Muscle of leg (tissue), 3 donors: ENCODE measurements at regions not wholly inside any gene's neighbourhood (a gene's known extent, or its start where the extent isn't known, plus 50 kb on each side); places are given as distances from the start of the nearest gene placed in this dataset.

Experiments
- DNase-seq: peaks from one replicate; pipeline ENCODE4 v3.0.0; 2013
- H3K27ac ChIP-seq: one replicate; pipeline ENCODE4 v1.5.1; 2013; ENCODE audit warnings: mild to moderate bottlenecking, low read length, control low read depth
- H3K27me3 ChIP-seq: one replicate; pipeline ENCODE4 v1.6.1; 2013; ENCODE audit warnings: low read length; ENCODE audit not compliant: control insufficient read depth, insufficient read depth
- H3K36me3 ChIP-seq: one replicate; pipeline ENCODE4 v1.6.1; 2013; ENCODE audit warnings: low read length; ENCODE audit not compliant: control insufficient read depth, insufficient read depth
- H3K4me1 ChIP-seq: one replicate; pipeline ENCODE4 v1.6.1; 2013; ENCODE audit warnings: low read length; ENCODE audit not compliant: control insufficient read depth, insufficient read depth
- H3K4me3 ChIP-seq: one replicate; pipeline ENCODE4 v1.5.1; 2013; ENCODE audit warnings: low read length, control low read depth
- H3K9me3 ChIP-seq: replicated peaks from 2 replicates; pipeline ENCODE4 v1.6.1; 2013; ENCODE audit warnings: low read depth, low read length; ENCODE audit not compliant: control insufficient read depth
- WGBS: methylation state at CpG from one replicate; pipeline ENCODE4 v1.1.5; 2013; ENCODE audit warnings: missing lambda C conversion rate; ENCODE audit not compliant: insufficient coverage; 5-methylcytosine and 5-hydroxymethylcytosine counted together

DNA sequence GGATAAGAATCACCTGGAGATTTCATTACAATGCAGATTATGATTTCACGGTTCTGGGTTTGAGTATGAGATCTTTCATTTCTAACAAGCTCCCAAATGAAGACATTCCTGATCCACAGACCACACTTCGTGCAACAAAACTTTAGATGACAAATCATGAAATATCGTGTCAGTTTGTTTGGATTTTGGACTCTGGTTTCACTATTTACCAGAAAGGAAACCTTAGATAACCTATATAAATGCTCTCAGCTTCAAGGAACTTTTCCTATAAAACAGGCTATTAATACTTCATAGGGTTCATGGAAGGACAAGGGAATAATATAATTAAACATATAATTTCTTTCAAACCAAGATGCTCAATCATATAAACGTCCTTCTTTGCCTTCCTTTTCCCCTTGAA is 930.5 kb upstream of the SLC10A2 start:
- H3K27me3 ChIP-seq = no peaks in the 10 kb centered on the region
- no peaks in the 10 kb centered on the region for H3K36me3 ChIP-seq
- H3K27ac ChIP-seq = no peak overlapping the region
- no CpG with 5 or more reads among the region's 4 CpGs for WGBS
- no peak overlapping the region for H3K4me3 ChIP-seq
- no peaks in the 10 kb centered on the region for H3K4me1 ChIP-seq
- no peaks in the 10 kb centered on the region for H3K9me3 ChIP-seq
- DNase-seq = no peak

DNA sequence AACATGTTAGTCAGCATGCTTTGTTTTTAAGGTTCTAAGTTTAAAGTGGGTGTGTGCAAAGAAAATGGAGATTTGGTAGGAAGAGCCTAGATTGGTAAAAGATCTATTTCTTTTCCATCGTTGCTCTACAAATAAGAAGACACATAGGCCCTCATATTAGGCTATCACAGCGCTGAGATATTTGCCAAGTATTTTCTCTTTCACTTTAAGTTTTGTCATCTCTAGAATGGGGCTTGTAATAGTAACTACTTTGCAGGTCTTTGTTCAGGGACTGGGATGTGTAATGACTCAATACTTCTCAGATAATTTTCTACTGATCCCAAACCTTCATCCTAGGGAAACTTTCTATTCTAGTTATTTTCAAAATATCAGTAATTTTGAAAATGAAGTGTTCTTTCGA is 917.7 kb upstream of the SLC10A2 start:
- Histone ChIP-seq H3K27me3 (no peaks in the 10 kb centered on the region), H3K4me1 (no peaks in the 10 kb centered on the region), H3K27ac (no peak overlapping the region), H3K9me3 (no peaks in the 10 kb centered on the region), H3K4me3 (no peak overlapping the region), H3K36me3 (no peaks in the 10 kb centered on the region)
- no peak for DNase-seq
- no CpG with 5 or more reads among the region's 3 CpGs for WGBS

- Histone ChIP-seq H3K4me1 (no peaks in the 10 kb centered on the region), H3K4me3 (no peak overlapping the region), H3K27ac (no peak overlapping the region), H3K9me3 (no peaks in the 10 kb centered on the region), H3K36me3 (no peaks in the 10 kb centered on the region), H3K27me3 (no peaks in the 10 kb centered on the region)
- 80% methylated on average over 1 of the region's 1 CpG for WGBS
- no peak for DNase-seq
Measured at GRCh38 chr13:103976371-103976770, 910.2 kb upstream of the SLC10A2 start.

GRCh38 chr13:103973740-103974139 is 907.5 kb upstream of the SLC10A2 start:
- Histone ChIP-seq H3K36me3 (no peaks in the 10 kb centered on the region), H3K27me3 (no peaks in the 10 kb centered on the region), H3K9me3 (no peaks in the 10 kb centered on the region), H3K27ac (no peak overlapping the region), H3K4me1 (no peaks in the 10 kb centered on the region), H3K4me3 (no peak overlapping the region)
- no CpG with 5 or more reads among the region's 1 CpG for WGBS
- no peak for DNase-seq

DNA sequence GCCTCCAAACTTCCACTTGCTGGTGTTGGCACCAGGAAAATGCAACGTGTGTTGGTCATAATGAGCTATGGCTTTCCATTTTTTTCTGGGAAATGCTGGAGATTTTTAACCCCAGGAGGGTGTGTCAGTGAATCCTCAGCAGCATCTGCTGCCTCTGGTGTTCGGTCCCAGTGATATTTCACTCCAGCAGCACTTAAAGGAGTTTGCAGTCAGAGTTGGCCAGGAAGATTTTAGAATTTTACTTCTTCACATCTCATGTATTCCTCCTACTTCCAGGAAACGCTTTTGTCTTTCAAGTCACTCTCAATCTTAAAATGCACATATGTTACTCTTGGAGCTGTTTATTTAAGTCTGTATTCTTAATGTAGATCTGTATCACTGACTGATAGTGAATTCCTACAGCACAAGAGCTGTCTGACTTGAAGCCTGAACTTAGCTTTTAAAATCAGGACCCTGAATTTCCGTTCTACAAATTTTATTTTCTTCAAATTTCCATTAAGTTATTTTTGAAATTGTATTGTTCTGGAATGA is 903.4 kb upstream of the SLC10A2 start:
- Histone ChIP-seq H3K4me1 (no peaks in the 10 kb centered on the region), H3K9me3 (no peaks in the 10 kb centered on the region), H3K27me3 (no peaks in the 10 kb centered on the region), H3K27ac (no peak overlapping the region), H3K36me3 (no peaks in the 10 kb centered on the region), H3K4me3 (no peak overlapping the region)
- DNase-seq = peak; percentile 40
- no CpG with 5 or more reads among the region's 4 CpGs for WGBS

- 27% methylated on average over 4 of the region's 4 CpGs for WGBS
- DNase-seq = peak; percentile 34
Measured at GRCh38 chr13:103965506-103966243, 899.5 kb upstream of the SLC10A2 start.

GRCh38 chr13:103961784-103962183 is 895.6 kb upstream of the SLC10A2 start:
- no peaks in the 10 kb centered on the region for H3K9me3 ChIP-seq
- no peak for DNase-seq
- peaks cover 4% of the 10 kb centered on the region for H3K4me1 ChIP-seq
- H3K4me3 ChIP-seq = no peak overlapping the region
- WGBS = 85% methylated on average over 2 of the region's 2 CpGs
- no peaks in the 10 kb centered on the region for H3K36me3 ChIP-seq
- H3K27me3 ChIP-seq = no peaks in the 10 kb centered on the region
- no peak overlapping the region for H3K27ac ChIP-seq

More at GRCh38 chr13:103965506-103966243, 899.5 kb upstream of the SLC10A2 start:
- Histone ChIP-seq H3K4me3 (no peak overlapping the region), H3K27me3 (no peaks in the 10 kb centered on the region), H3K36me3 (no peaks in the 10 kb centered on the region), H3K9me3 (no peaks in the 10 kb centered on the region), H3K4me1 (peaks cover 4% of the 10 kb centered on the region), H3K27ac (no peak overlapping the region)

DNA sequence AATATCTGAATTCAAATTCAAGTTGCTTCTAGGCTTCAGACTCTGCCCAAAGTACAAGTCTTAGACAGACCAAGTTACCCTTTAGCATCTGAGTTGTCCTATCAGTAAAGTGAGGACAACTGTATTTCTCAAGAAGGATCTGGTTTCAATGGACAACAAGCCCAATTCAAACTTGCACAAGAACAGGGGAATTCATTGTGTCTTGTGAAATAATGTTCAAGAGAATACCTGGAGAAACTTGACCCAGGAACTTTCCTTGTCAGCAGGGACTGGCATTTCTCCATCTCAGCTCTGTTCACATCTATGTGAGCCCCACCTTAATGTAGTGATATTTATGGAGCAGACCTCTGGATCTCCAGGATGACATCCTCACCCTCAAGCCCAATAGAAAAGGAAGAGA is 894.9 kb upstream of the SLC10A2 start:
- Histone ChIP-seq H3K27me3 (no peaks in the 10 kb centered on the region), H3K36me3 (no peaks in the 10 kb centered on the region), H3K4me3 (no peak overlapping the region), H3K4me1 (peaks cover 4% of the 10 kb centered on the region), H3K27ac (no peak overlapping the region), H3K9me3 (no peaks in the 10 kb centered on the region)
- no peak for DNase-seq

DNA sequence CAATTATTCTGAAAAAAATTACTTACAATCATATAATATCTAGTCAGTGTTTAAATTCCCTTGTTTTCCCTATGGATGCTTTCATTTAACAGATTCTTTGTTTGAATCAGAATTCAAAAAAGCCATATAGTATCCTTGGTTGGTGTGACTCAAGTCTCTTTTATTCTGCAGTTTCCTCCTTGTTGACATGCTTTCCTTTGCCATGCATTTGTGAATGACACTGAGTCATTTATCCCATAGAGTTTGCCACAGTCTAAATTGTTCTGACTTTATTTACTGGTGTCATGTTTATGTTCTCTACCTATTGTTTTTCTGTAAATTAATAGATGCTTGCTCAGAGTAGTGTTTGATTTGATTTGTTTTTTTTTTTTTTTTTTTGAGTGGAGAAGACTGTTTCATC is 893.8 kb upstream of the SLC10A2 start:
- peaks cover 4% of the 10 kb centered on the region for H3K4me1 ChIP-seq
- no peak overlapping the region for H3K4me3 ChIP-seq
- no peaks in the 10 kb centered on the region for H3K9me3 ChIP-seq
- H3K27ac ChIP-seq = no peak overlapping the region
- no peaks in the 10 kb centered on the region for H3K36me3 ChIP-seq
- H3K27me3 ChIP-seq = no peaks in the 10 kb centered on the region
- DNase-seq = no peak

- H3K27me3 ChIP-seq = no peaks in the 10 kb centered on the region
- no peak overlapping the region for H3K27ac ChIP-seq
- WGBS = no CpG with 5 or more reads among the region's 2 CpGs
- H3K4me3 ChIP-seq = no peak overlapping the region
- peak; percentile 69 for DNase-seq
- no peaks in the 10 kb centered on the region for H3K36me3 ChIP-seq
- H3K4me1 ChIP-seq = peaks cover 4% of the 10 kb centered on the region
- no peaks in the 10 kb centered on the region for H3K9me3 ChIP-seq
Measured at GRCh38 chr13:103958691-103959090, 892.5 kb upstream of the SLC10A2 start.

- H3K36me3 ChIP-seq = no peaks in the 10 kb centered on the region
- H3K4me3 ChIP-seq = no peak overlapping the region
- no peak overlapping the region for H3K27ac ChIP-seq
- no peak for DNase-seq
- peaks cover 4% of the 10 kb centered on the region for H3K4me1 ChIP-seq
- no peaks in the 10 kb centered on the region for H3K9me3 ChIP-seq
- no peaks in the 10 kb centered on the region for H3K27me3 ChIP-seq
Measured at GRCh38 chr13:103957939-103958338, 891.7 kb upstream of the SLC10A2 start.
